K562 (cell line): ENCODE measurements at regions not wholly inside any gene's neighbourhood (a gene's known extent, or its start where the extent isn't known, plus 50 kb on each side); places are given as distances from the start of the nearest gene placed in this dataset.

Source experiments
- ADNP ChIP-seq: fragments of 200-800 bp; sonication (Bioruptor generic); IDR thresholded peaks from 2 replicates; pipeline ENCODE4 v1.6.1; 2016; ENCODE audit warnings: missing genetic modification characterization, missing compliant biosample characterization
- ESRRA ChIP-seq: fragments of 450-650 bp; IDR thresholded peaks from 2 replicates; pipeline ENCODE4 v1.6.1; 2014; ENCODE audit warnings: low read depth, mild to moderate bottlenecking, moderate library complexity, borderline replicate concordance
- ETS2 ChIP-seq: IDR thresholded peaks from 2 replicates; pipeline ENCODE4 v1.6.1; 2016; ENCODE audit warnings: borderline replicate concordance, missing genetic modification characterization, mild to moderate bottlenecking, moderate library complexity, missing compliant biosample characterization; ENCODE audit not compliant: poor library complexity, severe bottlenecking
- HDAC2 ChIP-seq: fragments of 450-650 bp; IDR thresholded peaks from 2 replicates; pipeline ENCODE4 v1.6.1; 2016; ENCODE audit warnings: mild to moderate bottlenecking
- PYGO2 ChIP-seq: fragments of 450-650 bp; IDR thresholded peaks from 2 replicates; pipeline ENCODE4 v1.6.1; 2016; ENCODE audit warnings: mild to moderate bottlenecking, missing genetic modification characterization, moderate library complexity, missing compliant biosample characterization
- TGIF2 ChIP-seq: sonication (generic); formaldehyde crosslinking; IDR thresholded peaks from 2 replicates; pipeline ENCODE4 v1.8.1; 2022; ENCODE audit warnings: mild to moderate bottlenecking, missing genetic modification reagents, moderate library complexity
- XRCC4 ChIP-seq: IDR thresholded peaks from one replicate; pipeline ENCODE4 v1.6.1; 2011; ENCODE audit not compliant: insufficient read depth, insufficient read length; ENCODE audit errors: extremely low read depth
- ZKSCAN8 ChIP-seq: fragments of 200-800 bp; sonication (Bioruptor generic); IDR thresholded peaks from 2 replicates; pipeline ENCODE4 v1.6.1; 2016; ENCODE audit warnings: missing genetic modification characterization, missing compliant biosample characterization
- ZNF408 ChIP-seq: fragments of 250-450 bp; sonication (Bioruptor Pico); IDR thresholded peaks from 2 replicates; pipeline ENCODE4 v1.4.0; 2020; ENCODE audit warnings: low read depth, mild to moderate bottlenecking, moderate library complexity
- ZNF76 ChIP-seq: fragments of 250-450 bp; sonication (Bioruptor Pico); IDR thresholded peaks from 2 replicates; pipeline ENCODE4 v1.4.0; 2020; ENCODE audit warnings: mild to moderate bottlenecking, moderate library complexity, borderline replicate concordance
- TF ChIP-seq, protein P1 (sequence below), 3 experiments: IDR thresholded peaks in 2 of 3; conservative IDR thresholded peaks in 1 of 3; 2 replicates each; pipeline ENCODE4 v1.5.1; 2011 to 2012; ENCODE audit warnings: low read length in 3 of 3, mild to moderate bottlenecking in 3 of 3, control low read depth in 2 of 3, improper control_type of control experiment in 1 of 3, inconsistent platforms in 1 of 3, low read depth in 1 of 3, mixed read lengths in 1 of 3, moderate library complexity in 1 of 3; ENCODE audit not compliant: insufficient read depth in 2 of 3
- TF ChIP-seq, protein P2 (sequence below): sonication (generic); formaldehyde crosslinking; IDR thresholded peaks from 2 replicates; pipeline ENCODE4 v1.9.0; 2022; ENCODE audit warnings: mild to moderate bottlenecking, missing genetic modification reagents
- TF ChIP-seq, protein P3 (sequence below): sonication (generic); formaldehyde crosslinking; IDR thresholded peaks from 2 replicates; pipeline ENCODE4 v1.8.0; 2022; ENCODE audit warnings: missing genetic modification reagents, mild to moderate bottlenecking, borderline replicate concordance

DNA sequence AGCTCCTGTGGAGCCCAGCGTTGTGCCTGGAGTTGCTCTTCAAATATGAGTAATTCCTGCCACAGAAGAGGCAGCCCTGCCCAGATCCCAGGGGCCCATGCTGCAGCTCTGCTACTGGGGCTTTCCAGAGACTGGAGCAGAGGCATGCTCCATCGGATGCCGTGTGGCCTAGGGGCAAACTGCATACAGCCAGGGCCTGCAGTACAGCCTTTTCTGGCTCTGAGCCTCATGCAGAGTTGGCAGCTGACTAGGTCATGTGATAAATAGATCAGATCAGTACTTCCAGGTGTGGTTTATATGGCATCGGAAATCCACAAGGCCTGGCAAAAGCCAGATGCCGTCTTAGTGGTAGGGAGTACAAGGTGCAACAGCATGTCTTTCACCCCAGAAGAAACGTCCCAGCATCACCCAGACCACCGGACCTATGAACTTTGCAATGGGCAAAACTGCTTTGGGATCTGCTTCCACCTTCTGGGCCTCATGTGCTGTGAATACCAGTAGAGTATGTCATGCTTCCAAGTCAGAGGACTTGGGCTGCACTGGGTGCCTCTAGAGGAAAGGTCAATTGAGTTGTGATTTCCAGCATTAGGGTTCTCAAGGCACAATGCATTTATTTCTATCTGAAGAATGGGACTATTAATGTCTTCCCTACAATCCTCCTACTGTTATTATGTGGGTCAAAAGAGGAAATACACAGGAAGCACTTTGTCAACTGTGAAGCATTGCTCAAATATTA is 250.7 kb upstream of the ZNF32 start:
- no peak for TF ChIP-seq TGIF2
- TF ChIP-seq XRCC4 = no peak
- TF ChIP-seq, protein P1, sequence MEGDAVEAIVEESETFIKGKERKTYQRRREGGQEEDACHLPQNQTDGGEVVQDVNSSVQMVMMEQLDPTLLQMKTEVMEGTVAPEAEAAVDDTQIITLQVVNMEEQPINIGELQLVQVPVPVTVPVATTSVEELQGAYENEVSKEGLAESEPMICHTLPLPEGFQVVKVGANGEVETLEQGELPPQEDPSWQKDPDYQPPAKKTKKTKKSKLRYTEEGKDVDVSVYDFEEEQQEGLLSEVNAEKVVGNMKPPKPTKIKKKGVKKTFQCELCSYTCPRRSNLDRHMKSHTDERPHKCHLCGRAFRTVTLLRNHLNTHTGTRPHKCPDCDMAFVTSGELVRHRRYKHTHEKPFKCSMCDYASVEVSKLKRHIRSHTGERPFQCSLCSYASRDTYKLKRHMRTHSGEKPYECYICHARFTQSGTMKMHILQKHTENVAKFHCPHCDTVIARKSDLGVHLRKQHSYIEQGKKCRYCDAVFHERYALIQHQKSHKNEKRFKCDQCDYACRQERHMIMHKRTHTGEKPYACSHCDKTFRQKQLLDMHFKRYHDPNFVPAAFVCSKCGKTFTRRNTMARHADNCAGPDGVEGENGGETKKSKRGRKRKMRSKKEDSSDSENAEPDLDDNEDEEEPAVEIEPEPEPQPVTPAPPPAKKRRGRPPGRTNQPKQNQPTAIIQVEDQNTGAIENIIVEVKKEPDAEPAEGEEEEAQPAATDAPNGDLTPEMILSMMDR (IDR thresholded peaks at IDR 0.05 in 2 of 3, conservative IDR thresholded peaks at IDR 0.05 in 1 of 3; ENCODE audit: insufficient read depth in 2 of 3, low read depth in 1 of 3, low read length in 3 of 3) = no peak
- TF ChIP-seq PYGO2 (tag) = no peak
- TF ChIP-seq ADNP = no peak
- no peak for TF ChIP-seq HDAC2
- no peak for TF ChIP-seq ESRRA
- TF ChIP-seq ZNF76 (CRISPR knock-in tag) = no peak
- TF ChIP-seq, protein P2, sequence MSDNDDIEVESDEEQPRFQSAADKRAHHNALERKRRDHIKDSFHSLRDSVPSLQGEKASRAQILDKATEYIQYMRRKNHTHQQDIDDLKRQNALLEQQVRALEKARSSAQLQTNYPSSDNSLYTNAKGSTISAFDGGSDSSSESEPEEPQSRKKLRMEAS (CRISPR knock-in tag) = no peak
- no peak for TF ChIP-seq ETS2
- TF ChIP-seq ZKSCAN8 (CRISPR knock-in tag) = no peak
- TF ChIP-seq ZNF408 = no peak
- TF ChIP-seq, protein P3, sequence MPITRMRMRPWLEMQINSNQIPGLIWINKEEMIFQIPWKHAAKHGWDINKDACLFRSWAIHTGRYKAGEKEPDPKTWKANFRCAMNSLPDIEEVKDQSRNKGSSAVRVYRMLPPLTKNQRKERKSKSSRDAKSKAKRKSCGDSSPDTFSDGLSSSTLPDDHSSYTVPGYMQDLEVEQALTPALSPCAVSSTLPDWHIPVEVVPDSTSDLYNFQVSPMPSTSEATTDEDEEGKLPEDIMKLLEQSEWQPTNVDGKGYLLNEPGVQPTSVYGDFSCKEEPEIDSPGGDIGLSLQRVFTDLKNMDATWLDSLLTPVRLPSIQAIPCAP = no peak
